Naive thymus-derived CD4-positive, alpha-beta T cell (primary cell): ENCODE measurements at regions not wholly inside any gene's neighbourhood (a gene's known extent, or its start where the extent isn't known, plus 50 kb on each side); places are given as distances from the start of the nearest gene placed in this dataset.

Experiments
- ATAC-seq: fragments of 150-1000 bp; cut with Tn5 transposase; 2 replicates; pipeline ENCODE4 v1.10.0; 2021; ENCODE audit warnings: mild to moderate bottlenecking, moderate library complexity
- CTCF ChIA-PET: fragments of 350-600 bp; sonication (Branson Sonifier 250); formaldehyde crosslinking; loops from one replicate; lab custom pipeline; 2021; ENCODE audit warnings: antibody characterized with exemption; lab: Charles Lee
- POLR2A ChIA-PET: fragments of 350-600 bp; sonication (Branson Sonifier 250); formaldehyde crosslinking; loops from one replicate; lab custom pipeline; 2021; ENCODE audit warnings: antibody characterized with exemption, inconsistent platforms; lab: Charles Lee
- DNase-seq, 9 donors: peaks; one replicate each; pipeline versions ENCODE4 v3.0.0 to v3.0.0-alpha.2; 2020 to 2022; ENCODE audit warnings: mixed read lengths in 1 of 9
- H3K27ac ChIP-seq: one replicate; pipeline ENCODE4 v1.7.0; 2013; ENCODE audit warnings: mild to moderate bottlenecking, low read depth, low read length, moderate library complexity
- H3K27me3 ChIP-seq, 2 donors: one replicate each; pipeline ENCODE4 v1.7.0; 2013; ENCODE audit warnings: low read length in 2 of 2, mild to moderate bottlenecking in 2 of 2, moderate library complexity in 2 of 2; ENCODE audit not compliant: control insufficient read depth in 2 of 2, insufficient read depth in 2 of 2
- H3K36me3 ChIP-seq, 3 experiments: 1 replicate in 2 of 3; 2 replicates in 1 of 3; pipeline ENCODE4 v1.7.0; 2013; ENCODE audit warnings: low read length in 3 of 3, mild to moderate bottlenecking in 3 of 3, moderate library complexity in 1 of 3; ENCODE audit not compliant: insufficient read depth in 3 of 3, control insufficient read depth in 2 of 3
- H3K4me1 ChIP-seq, 2 donors: one replicate each; pipeline ENCODE4 v1.7.0; 2013; ENCODE audit warnings: low read length in 2 of 2, mild to moderate bottlenecking in 2 of 2, moderate library complexity in 1 of 2; ENCODE audit not compliant: control insufficient read depth in 2 of 2, insufficient read depth in 2 of 2
- H3K4me3 ChIP-seq: 2 replicates; pipeline ENCODE4 v1.7.0; 2013; ENCODE audit warnings: mild to moderate bottlenecking, low read length
- H3K9me3 ChIP-seq, 3 experiments: 1 replicate in 2 of 3; 2 replicates in 1 of 3; pipeline ENCODE4 v1.7.0; 2013; ENCODE audit warnings: low read length in 3 of 3; ENCODE audit not compliant: control insufficient read depth in 2 of 3
- H3K27ac Mint-ChIP-seq, 9 donors: one replicate each; pipeline ENCODE4 v1.8.0; 2020 to 2022; ENCODE audit warnings: mixed read lengths in 9 of 9, mild to moderate bottlenecking in 8 of 9, moderate library complexity in 5 of 9, inconsistent platforms in 2 of 9
- H3K27me3 Mint-ChIP-seq, 5 donors: one replicate each; pipeline ENCODE4 v1.8.0; 2021 to 2022; ENCODE audit warnings: mixed read lengths in 5 of 5, mild to moderate bottlenecking in 1 of 5
- H3K36me3 Mint-ChIP-seq, 5 donors: one replicate each; pipeline ENCODE4 v1.8.0; 2020 to 2022; ENCODE audit warnings: mixed read lengths in 5 of 5, mild to moderate bottlenecking in 3 of 5, inconsistent platforms in 1 of 5
- H3K4me1 Mint-ChIP-seq, 7 donors: one replicate each; pipeline ENCODE4 v1.8.0; 2020 to 2022; ENCODE audit warnings: mixed read lengths in 7 of 7, mild to moderate bottlenecking in 3 of 7, inconsistent platforms in 1 of 7
- H3K4me3 Mint-ChIP-seq, 10 donors: one replicate each; pipeline ENCODE4 v1.8.0; 2020 to 2022; ENCODE audit warnings: mild to moderate bottlenecking in 10 of 10, mixed read lengths in 10 of 10, moderate library complexity in 6 of 10, inconsistent platforms in 2 of 10
- H3K9me3 Mint-ChIP-seq, 11 donors: one replicate each; pipeline ENCODE4 v1.8.0; 2020 to 2022; ENCODE audit warnings: mixed read lengths in 11 of 11, mild to moderate bottlenecking in 4 of 11, inconsistent platforms in 1 of 11, moderate library complexity in 1 of 11
- intact Hi-C, 2 donors: fragments of 100-400 bp; cut with micrococcal nuclease; formaldehyde crosslinking; loops; one replicate each; pipeline ENCODE4 v1.15.1; 2023

DNA sequence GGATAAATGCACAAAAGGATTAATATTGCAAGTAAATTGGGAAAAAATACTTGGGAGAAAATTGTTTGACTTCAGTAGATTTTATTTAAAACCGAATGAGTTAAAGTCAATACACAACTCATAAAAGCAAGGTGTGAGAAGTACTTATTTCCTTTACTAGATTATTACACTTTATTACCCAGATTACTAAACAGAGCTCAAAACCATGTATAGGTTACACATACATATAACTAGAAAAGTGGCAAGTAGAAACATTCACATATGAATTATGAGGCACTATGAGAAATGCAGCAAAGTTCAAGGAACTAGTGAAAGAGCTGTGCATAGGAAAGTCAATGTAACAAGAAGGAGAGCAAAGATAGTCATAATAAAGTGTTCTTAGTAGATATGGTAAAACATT is 113.0 kb downstream of the CXXC4 start:
- H3K9me3 ChIP-seq: no peaks in the 10 kb centered on the region
- POLR2A ChIA-PET: no interaction called here
- Mint-ChIP-seq H3K4me1 (no peaks in the 10 kb centered on the region), H3K27me3 (no peaks in the 10 kb centered on the region), H3K36me3 (no peaks in the 10 kb centered on the region), H3K4me3 (no peak overlapping the region), H3K9me3 (peaks cover 0 to 14% (median 4%) of the 10 kb centered on the region in 11 donors), H3K27ac (no peak overlapping the region)
- H3K36me3 ChIP-seq: no peaks in the 10 kb centered on the region
- intact Hi-C loops: no loop called here
- DNase-seq: no peak
- no peaks in the 10 kb centered on the region for H3K27me3 ChIP-seq
- no peak overlapping the region for H3K27ac ChIP-seq
- no peak for ATAC-seq
- CTCF ChIA-PET: interaction anchor here (0.8 kb wide), 1 partner anchor 9 kb away, joined by 3 read pairs; no protein-coding TSS in a partner anchor
- no peak overlapping the region for H3K4me3 ChIP-seq
- no peaks in the 10 kb centered on the region for H3K4me1 ChIP-seq

- Mint-ChIP-seq H3K4me1 (no peaks in the 10 kb centered on the region), H3K27me3 (peaks cover 0 to 3% (median 0%) of the 10 kb centered on the region in 5 donors), H3K36me3 (no peaks in the 10 kb centered on the region), H3K9me3 (peaks cover 0 to 15% (median 3%) of the 10 kb centered on the region in 11 donors), H3K27ac (no peak overlapping the region), H3K4me3 (no peak overlapping the region)
- intact Hi-C loops: no loop called here
- DNase-seq (no peak), ATAC-seq (no peak)
- ChIA-PET POLR2A (interaction anchor here (0.6 kb wide), 1 partner anchor 53 kb away, joined by 3 read pairs; no protein-coding TSS in a partner anchor), CTCF (no interaction called here)
- Histone ChIP-seq H3K27ac (no peak overlapping the region), H3K9me3 (peaks cover 0 to 6% (median 0%) of the 10 kb centered on the region in 3 experiments), H3K4me1 (no peaks in the 10 kb centered on the region), H3K27me3 (no peaks in the 10 kb centered on the region), H3K4me3 (no peak overlapping the region), H3K36me3 (no peaks in the 10 kb centered on the region)
Measured at GRCh38 chr4:104365618-104366017, 129.1 kb downstream of the CXXC4 start.

DNA sequence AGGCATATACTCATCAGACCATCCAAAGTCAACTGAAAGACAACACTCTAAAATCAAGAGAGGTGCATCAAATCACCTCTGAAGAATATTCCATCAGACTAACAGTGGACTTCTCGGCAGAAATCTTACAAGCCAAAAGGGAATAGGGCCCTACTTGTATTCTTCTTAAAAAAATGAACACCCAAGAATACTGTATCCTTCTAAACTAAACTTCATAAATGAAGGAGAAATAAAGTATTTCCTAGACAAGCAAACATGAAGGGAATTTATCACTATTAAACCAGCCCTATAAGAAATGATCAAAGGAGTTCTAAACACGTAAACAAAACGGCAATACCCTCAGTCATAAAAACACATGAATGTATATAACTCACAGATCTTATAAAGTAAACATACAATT is 141.2 kb downstream of the CXXC4 start:
- Histone ChIP-seq H3K36me3 (no peaks in the 10 kb centered on the region), H3K27ac (no peak overlapping the region), H3K4me1 (no peaks in the 10 kb centered on the region), H3K4me3 (no peak overlapping the region), H3K9me3 (peaks cover 0 to 7% (median 0%) of the 10 kb centered on the region in 3 experiments), H3K27me3 (no peaks in the 10 kb centered on the region)
- ATAC-seq (no peak), DNase-seq (no peak)
- H3K27me3 Mint-ChIP-seq: no peaks in the 10 kb centered on the region
- peaks cover 0 to 5% (median 0%) of the 10 kb centered on the region in 5 donors for H3K36me3 Mint-ChIP-seq
- ChIA-PET CTCF (no interaction called here), POLR2A (no interaction called here)
- H3K9me3 Mint-ChIP-seq: peaks cover 9 to 56% (median 23%) of the 10 kb centered on the region in 11 donors
- no peaks in the 10 kb centered on the region for H3K4me1 Mint-ChIP-seq
- no peak overlapping the region for H3K4me3 Mint-ChIP-seq
- H3K27ac Mint-ChIP-seq: no peak overlapping the region
- intact Hi-C loops: no loop called here

GRCh38 chr4:104352211-104352610 is 142.5 kb downstream of the CXXC4 start:
- intact Hi-C loops: no loop called here
- Histone ChIP-seq H3K27ac (no peak overlapping the region), H3K4me1 (no peaks in the 10 kb centered on the region), H3K9me3 (peaks cover 0 to 5% (median 0%) of the 10 kb centered on the region in 3 experiments), H3K27me3 (no peaks in the 10 kb centered on the region), H3K36me3 (no peaks in the 10 kb centered on the region), H3K4me3 (no peak overlapping the region)
- Mint-ChIP-seq H3K9me3 (peaks cover 9 to 52% (median 23%) of the 10 kb centered on the region in 11 donors), H3K4me3 (no peak overlapping the region), H3K27me3 (no peaks in the 10 kb centered on the region), H3K36me3 (peaks cover 0 to 5% (median 0%) of the 10 kb centered on the region in 5 donors), H3K4me1 (no peaks in the 10 kb centered on the region), H3K27ac (no peak overlapping the region)
- ATAC-seq: no peak
- ChIA-PET CTCF (no interaction called here), POLR2A (no interaction called here)
- DNase-seq: no peak

DNA sequence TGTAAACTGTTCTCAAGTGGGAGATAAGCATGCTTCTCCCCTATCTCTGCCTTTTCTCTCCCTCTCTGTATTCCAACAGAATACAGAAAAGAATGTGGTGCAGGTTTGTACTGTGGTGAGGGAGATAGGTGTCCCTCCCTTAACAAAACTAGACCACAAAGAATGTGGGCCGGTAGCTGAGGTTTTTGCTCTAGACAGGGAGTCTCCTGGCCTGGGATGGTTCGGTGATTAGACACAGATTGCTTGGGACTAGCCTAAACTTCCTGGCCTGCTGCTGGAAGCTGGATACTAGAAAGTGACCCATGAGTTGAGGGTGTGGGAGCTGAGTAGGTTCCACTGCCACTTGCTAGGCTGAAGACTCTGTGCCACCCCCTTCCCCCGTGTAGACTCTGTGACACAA is 143.0 kb downstream of the CXXC4 start:
- DNase-seq (no peak), ATAC-seq (no peak)
- H3K36me3 Mint-ChIP-seq: peaks cover 0 to 5% (median 0%) of the 10 kb centered on the region in 5 donors
- no peak overlapping the region for H3K27ac Mint-ChIP-seq
- CTCF ChIA-PET: no interaction called here
- no peaks in the 10 kb centered on the region for H3K4me1 ChIP-seq
- H3K4me3 ChIP-seq: no peak overlapping the region
- peaks cover 8 to 49% (median 23%) of the 10 kb centered on the region in 11 donors for H3K9me3 Mint-ChIP-seq
- H3K27ac ChIP-seq: no peak overlapping the region
- intact Hi-C loops: no loop called here
- POLR2A ChIA-PET: no interaction called here
- H3K4me3 Mint-ChIP-seq: no peak overlapping the region
- no peaks in the 10 kb centered on the region for H3K4me1 Mint-ChIP-seq
- no peaks in the 10 kb centered on the region for H3K27me3 ChIP-seq
- H3K9me3 ChIP-seq: peaks cover 0 to 5% (median 0%) of the 10 kb centered on the region in 3 experiments
- no peaks in the 10 kb centered on the region for H3K27me3 Mint-ChIP-seq
- no peaks in the 10 kb centered on the region for H3K36me3 ChIP-seq

DNA sequence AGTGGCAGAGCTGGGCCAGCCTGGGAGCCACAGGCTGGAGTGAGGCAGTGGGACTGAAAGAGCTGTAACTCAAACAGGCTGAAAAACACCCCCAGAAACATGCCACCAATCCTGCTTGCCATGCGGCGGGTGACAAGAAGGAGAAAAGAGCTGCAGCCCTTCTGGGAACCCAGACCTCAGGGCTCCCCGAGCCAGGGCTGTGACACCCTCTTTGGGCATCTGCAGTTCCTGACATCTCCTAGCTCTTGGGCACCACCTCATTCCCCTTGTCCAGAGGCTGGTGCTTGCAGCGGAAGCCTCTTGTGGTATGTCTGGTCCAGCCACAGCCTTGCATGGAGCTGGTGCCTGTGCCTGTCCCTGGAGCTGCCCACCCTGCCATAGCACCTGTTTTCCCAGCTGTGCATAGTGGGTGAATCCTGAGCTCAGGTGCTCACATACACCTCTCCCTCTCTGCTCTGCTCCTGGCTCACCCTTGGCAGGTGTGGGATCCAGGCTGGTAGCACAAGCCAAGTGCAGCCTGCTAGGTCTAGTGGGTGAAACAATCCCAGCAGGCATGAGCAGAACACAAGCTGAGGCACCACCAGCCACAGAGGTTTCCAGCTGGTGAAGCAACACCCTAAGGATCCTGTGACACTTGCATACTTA is 149.0 kb downstream of the CXXC4 start:
- ChIA-PET CTCF (no interaction called here), POLR2A (no interaction called here)
- no peak overlapping the region for H3K4me3 Mint-ChIP-seq

More for the DNA sequence above, 149.0 kb downstream of the CXXC4 start:
- Mint-ChIP-seq H3K4me1 (no peaks in the 10 kb centered on the region), H3K27me3 (peaks cover 0 to 4% (median 0%) of the 10 kb centered on the region in 5 donors), H3K9me3 (peaks cover 5 to 20% (median 8%) of the 10 kb centered on the region in 11 donors), H3K27ac (no peak overlapping the region), H3K36me3 (peaks cover 0 to 4% (median 0%) of the 10 kb centered on the region in 5 donors)
- no peak for ATAC-seq
- no peak overlapping the region for H3K4me3 ChIP-seq
- DNase-seq: no peak
- no peaks in the 10 kb centered on the region for H3K4me1 ChIP-seq
- H3K27ac ChIP-seq: no peak overlapping the region
- intact Hi-C loops: no loop called here
- H3K9me3 ChIP-seq: peaks cover 0 to 4% (median 0%) of the 10 kb centered on the region in 3 experiments
- no peaks in the 10 kb centered on the region for H3K27me3 ChIP-seq
- H3K36me3 ChIP-seq: no peaks in the 10 kb centered on the region
